ENCODE measurements at regions not wholly inside any gene's neighbourhood (a gene's known extent, or its start where the extent isn't known, plus 50 kb on each side); places are given as distances from the start of the nearest gene placed in this dataset.

DNA sequence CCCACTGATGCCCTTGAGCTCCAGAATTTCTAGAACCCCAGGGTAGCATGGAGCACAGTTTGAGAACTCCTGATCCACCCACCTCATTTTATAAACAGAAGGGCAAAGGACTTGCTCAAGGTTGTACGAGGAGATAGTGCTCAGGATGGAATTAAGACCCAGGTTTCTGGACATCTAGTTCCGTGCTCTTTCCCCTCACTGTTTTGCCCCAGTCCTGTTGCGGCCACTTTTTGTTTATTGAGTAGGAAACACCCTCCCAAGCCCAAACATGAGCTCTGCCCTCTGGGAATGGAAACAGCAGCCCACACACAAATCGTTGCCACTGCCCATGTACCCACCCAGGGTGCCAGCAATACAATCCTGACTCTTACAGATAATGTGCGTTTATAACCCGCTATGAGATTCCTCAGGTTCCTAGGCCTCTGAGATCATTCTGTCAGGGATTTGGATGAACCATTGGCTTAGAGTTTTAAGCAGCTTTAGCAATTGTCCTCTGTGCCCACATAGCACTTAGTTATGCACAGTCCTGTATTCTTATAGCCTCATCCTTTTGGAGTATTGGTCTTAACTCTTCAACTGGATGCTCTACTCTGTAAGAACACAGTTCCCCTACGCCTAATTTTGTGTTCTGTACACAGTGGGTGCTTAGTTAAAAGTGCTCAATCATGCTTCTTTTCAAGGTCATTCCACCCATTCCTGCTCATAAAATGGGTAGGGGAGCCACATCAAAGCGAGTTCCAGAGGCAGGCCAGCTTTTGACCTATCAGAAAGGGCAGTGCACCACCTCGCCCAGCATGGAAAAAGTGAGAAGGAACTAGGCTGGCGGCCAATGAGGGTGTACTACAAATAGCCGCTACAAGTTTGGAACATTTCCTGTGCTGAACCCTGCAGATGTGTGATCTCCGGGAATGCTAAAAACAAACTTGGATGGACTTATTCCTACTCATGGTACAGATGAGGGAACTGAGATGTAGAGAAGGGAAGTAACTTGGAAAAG lies 60.3 kb upstream of the IGFBP2 start (continued):
- TF ChIP-seq SUZ12 (IDR thresholded peaks at IDR 0.05; ENCODE audit: low read length) (no peak), RBBP5 (IDR thresholded peaks at IDR 0.05; ENCODE audit: borderline replicate concordance, low read depth, low read length) (no peak), CHD2 (IDR thresholded peaks at IDR 0.05; ENCODE audit: low read length) (no peak), BCL11A (IDR thresholded peaks at IDR 0.05; ENCODE audit: low read depth in 2 of 2, low read length in 2 of 2) (no peak), SP4 (IDR thresholded peaks at IDR 0.05; ENCODE audit: low read length) (no peak), CHD1 (IDR thresholded peaks at IDR 0.05; ENCODE audit: low read depth, low read length) (no peak), SIRT6 (IDR thresholded peaks at IDR 0.05; ENCODE audit: low read length) (no peak), BRCA1 (IDR thresholded peaks at IDR 0.05; ENCODE audit: low read depth, low read length) (no peak), RNF2 (IDR thresholded peaks at IDR 0.05; ENCODE audit: borderline replicate concordance, low read depth, low read length, missing control alignments, poor library complexity, severe bottlenecking) (no peak), PHF8 (conservative IDR thresholded peaks at IDR 0.05; ENCODE audit: low read depth, low read length) (no peak)
